ENCODE measurements at regions not wholly inside any gene's neighbourhood (a gene's known extent, or its start where the extent isn't known, plus 50 kb on each side); places are given as distances from the start of the nearest gene placed in this dataset.

DNA sequence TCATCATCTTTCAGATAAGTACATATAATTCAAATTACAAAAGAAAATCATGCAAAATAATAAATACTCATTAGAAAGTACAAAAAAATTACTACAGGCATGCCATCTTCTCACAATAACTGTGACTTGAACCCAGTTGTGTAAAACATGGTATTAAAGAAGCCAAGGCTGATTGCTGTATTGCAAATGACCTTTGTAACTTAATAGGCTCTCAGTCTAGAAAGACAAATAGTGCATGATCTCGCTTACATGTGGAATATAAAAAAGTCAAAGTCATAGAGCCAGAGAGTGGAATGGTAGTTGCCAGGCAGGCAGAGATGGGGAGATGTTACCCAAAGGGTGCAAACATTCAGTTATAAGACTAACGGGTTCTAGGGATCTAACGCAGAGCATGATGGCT lies 626.1 kb downstream of the COL12A1 start:
- Histone ChIP-seq H3K27me3 (replicated peaks) (no peaks in the 10 kb centered on the region), H3K27ac (no peak overlapping the region), H3K36me3 (replicated peaks) (no peaks in the 10 kb centered on the region), H3K4me3 (ENCODE audit: low read depth, low read length) (no peak overlapping the region)
- TF ChIP-seq, protein P1, sequence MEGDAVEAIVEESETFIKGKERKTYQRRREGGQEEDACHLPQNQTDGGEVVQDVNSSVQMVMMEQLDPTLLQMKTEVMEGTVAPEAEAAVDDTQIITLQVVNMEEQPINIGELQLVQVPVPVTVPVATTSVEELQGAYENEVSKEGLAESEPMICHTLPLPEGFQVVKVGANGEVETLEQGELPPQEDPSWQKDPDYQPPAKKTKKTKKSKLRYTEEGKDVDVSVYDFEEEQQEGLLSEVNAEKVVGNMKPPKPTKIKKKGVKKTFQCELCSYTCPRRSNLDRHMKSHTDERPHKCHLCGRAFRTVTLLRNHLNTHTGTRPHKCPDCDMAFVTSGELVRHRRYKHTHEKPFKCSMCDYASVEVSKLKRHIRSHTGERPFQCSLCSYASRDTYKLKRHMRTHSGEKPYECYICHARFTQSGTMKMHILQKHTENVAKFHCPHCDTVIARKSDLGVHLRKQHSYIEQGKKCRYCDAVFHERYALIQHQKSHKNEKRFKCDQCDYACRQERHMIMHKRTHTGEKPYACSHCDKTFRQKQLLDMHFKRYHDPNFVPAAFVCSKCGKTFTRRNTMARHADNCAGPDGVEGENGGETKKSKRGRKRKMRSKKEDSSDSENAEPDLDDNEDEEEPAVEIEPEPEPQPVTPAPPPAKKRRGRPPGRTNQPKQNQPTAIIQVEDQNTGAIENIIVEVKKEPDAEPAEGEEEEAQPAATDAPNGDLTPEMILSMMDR (IDR thresholded peaks at IDR 0.05; ENCODE audit: low read depth, low read length, missing control alignments), result no peak
- DNase-seq, result no peak
- in situ Hi-C loops (cut with HindIII; ENCODE audit: low pct_ligation_motif_present, low sequenced_read_pairs), result no loop called here

DNA sequence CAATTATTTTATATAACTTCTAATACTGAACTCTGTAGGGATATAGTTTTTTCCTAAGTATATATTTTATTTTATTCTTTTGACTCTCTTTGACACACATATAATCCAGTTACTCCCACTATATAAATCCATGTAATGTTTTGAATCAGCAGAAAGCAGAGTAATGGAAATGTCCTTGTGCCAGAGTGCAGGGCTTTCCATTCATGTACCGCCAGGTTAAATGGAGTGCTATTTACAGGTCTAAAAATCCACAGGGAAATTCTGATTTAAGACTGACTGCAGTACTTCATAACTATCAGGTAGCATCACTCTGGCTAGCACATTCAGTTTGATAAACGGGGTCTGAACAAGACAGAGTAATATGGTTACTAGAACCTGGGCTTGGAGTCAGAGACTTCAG lies 626.8 kb downstream of the COL12A1 start:
- in situ Hi-C loops (cut with HindIII; ENCODE audit: low pct_ligation_motif_present, low sequenced_read_pairs), result no loop called here
- no peak for DNase-seq
- TF ChIP-seq, protein P1 (IDR thresholded peaks at IDR 0.05; ENCODE audit: low read depth, low read length, missing control alignments), result no peak
- no peaks in the 10 kb centered on the region for H3K27me3 ChIP-seq (replicated peaks)
- H3K36me3 ChIP-seq (replicated peaks), result no peaks in the 10 kb centered on the region
- no peak overlapping the region for H3K4me3 ChIP-seq (ENCODE audit: low read depth, low read length)
- H3K27ac ChIP-seq, result no peak overlapping the region

DNA sequence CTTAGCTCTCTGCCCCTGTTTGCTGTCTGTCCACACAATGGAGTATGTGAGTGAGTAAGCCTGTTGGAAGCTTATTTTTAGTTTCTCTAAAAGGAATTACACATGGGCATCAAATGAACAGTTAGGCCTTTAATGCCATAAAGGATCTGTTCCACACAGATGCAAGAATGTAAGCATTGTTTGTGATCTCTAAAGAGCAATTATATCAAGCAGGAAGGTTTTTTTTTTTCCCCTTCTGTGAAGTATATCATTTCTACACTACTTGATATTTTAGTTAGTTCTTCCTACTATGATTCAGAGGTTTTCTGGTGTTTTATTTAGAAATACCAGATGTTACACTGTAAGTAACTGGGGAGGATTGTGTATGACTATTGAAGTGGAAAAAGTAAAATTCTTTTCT lies 627.5 kb downstream of the COL12A1 start:
- TF ChIP-seq, protein P1 (IDR thresholded peaks at IDR 0.05; ENCODE audit: low read depth, low read length, missing control alignments), result no peak
- H3K27ac ChIP-seq, result peak overlapping the region; percentile 19
- H3K36me3 ChIP-seq (replicated peaks), result no peaks in the 10 kb centered on the region
- peak; percentile 11 for DNase-seq
- no peaks in the 10 kb centered on the region for H3K27me3 ChIP-seq (replicated peaks)
- in situ Hi-C loops (cut with HindIII; ENCODE audit: low pct_ligation_motif_present, low sequenced_read_pairs), result no loop called here
- H3K4me3 ChIP-seq (ENCODE audit: low read depth, low read length), result no peak overlapping the region

DNA sequence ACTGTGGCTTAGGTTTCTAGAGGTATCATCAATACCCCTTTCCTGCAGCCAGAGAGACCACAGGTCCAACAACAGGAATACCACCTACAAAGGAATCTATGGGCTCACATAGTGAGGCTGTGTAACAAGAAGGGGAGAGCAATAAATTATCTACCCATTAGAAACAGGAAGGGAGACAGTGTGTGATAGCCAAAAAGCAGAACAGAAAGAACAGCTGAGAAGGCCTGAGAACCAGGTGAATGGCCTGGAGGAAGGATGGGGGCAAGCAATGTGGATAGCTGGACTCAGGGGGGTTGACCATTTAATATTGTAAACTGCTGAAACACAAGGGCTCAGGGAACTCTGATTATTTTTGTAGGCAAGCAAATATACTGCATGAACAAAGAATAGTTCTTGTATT lies 628.2 kb downstream of the COL12A1 start:
- in situ Hi-C loops (cut with HindIII; ENCODE audit: low pct_ligation_motif_present, low sequenced_read_pairs), result no loop called here
- Histone ChIP-seq H3K36me3 (replicated peaks) (no peaks in the 10 kb centered on the region), H3K27me3 (replicated peaks) (no peaks in the 10 kb centered on the region), H3K4me3 (ENCODE audit: low read depth, low read length) (no peak overlapping the region), H3K27ac (no peak overlapping the region)
- DNase-seq, result no peak
- TF ChIP-seq, protein P1 (IDR thresholded peaks at IDR 0.05; ENCODE audit: low read depth, low read length, missing control alignments), result no peak

DNA sequence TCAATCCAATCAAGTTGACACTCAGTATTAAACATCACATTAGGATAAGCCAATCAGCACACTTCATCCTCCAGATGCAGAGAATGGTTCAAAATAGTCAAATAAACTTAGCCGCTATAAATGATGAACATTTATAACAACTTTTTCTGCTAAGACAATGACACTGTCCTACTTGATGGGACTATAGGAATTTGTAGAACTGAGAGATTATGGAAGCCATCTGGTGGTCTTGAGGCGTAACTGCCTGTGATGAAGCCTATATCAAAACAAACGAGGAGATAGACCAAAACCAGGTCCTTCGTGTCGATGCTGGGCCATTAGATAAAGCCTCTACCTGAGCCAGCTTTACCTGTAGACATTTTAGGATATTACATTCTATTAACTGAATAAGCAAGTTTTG lies 631.1 kb downstream of the COL12A1 start:
- DNase-seq, result peak; percentile 36
- Histone ChIP-seq H3K27me3 (replicated peaks) (no peaks in the 10 kb centered on the region), H3K4me3 (ENCODE audit: low read depth, low read length) (no peak overlapping the region), H3K36me3 (replicated peaks) (no peaks in the 10 kb centered on the region), H3K27ac (no peak overlapping the region)
- TF ChIP-seq, protein P1 (IDR thresholded peaks at IDR 0.05; ENCODE audit: low read depth, low read length, missing control alignments), result peak; percentile 77
- in situ Hi-C loops (cut with HindIII; ENCODE audit: low pct_ligation_motif_present, low sequenced_read_pairs), result no loop called here

DNA sequence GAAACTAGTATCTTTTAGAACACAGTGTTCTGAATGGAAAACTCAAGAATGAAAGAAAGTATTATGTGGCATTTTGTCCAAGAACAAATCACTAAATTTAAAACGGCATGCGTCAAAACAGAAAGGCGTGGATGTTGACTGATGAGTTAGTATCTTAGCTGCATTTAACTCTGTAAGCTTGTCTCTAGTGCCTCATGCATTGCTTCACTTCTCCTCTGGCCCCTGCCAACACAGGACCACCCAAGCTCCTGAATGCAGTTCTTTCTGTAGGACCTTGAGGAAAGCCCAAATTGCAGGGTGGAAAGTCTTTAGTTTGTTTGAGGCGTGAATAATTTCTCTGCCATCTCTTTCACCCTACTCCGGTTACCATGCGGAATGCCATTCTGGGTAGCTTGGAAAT lies 632.2 kb downstream of the COL12A1 start:
- TF ChIP-seq, protein P1 (IDR thresholded peaks at IDR 0.05; ENCODE audit: low read depth, low read length, missing control alignments), result no peak
- Histone ChIP-seq H3K27ac (no peak overlapping the region), H3K36me3 (replicated peaks) (no peaks in the 10 kb centered on the region), H3K4me3 (ENCODE audit: low read depth, low read length) (no peak overlapping the region), H3K27me3 (replicated peaks) (no peaks in the 10 kb centered on the region)
- in situ Hi-C loops (cut with HindIII; ENCODE audit: low pct_ligation_motif_present, low sequenced_read_pairs), result no loop called here
- DNase-seq, result no peak
